ENCODE measurements at regions not wholly inside any gene's neighbourhood (a gene's known extent, or its start where the extent isn't known, plus 50 kb on each side); places are given as distances from the start of the nearest gene placed in this dataset.

DNA sequence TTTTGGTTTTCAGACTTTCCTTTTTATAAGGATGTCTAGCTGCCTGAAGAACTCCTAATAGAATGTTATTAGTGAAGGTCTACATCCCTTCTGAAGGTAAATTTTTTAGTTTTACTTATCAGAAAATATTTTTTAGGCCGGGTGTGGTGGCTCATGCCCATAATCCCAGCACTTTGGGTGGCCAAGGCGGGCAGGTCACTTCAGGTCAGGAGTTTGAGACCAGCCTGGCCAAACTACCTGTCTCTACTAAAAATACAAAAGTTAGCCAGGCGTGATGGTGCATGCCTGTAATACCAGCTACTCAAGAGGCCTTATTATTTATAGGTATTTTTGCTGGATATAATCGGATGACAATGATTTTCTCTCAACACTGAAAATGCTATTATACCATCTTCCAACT is 181.9 kb upstream of the KCNK2 start:
- TF ChIP-seq YY1 (IDR thresholded peaks at IDR 0.05; ENCODE audit: low read depth) (no peak), EGR1 (IDR thresholded peaks at IDR 0.05) (no peak), EP300 (IDR thresholded peaks at IDR 0.05; ENCODE audit: borderline replicate concordance) (no peak)
- TF ChIP-seq, protein P1, sequence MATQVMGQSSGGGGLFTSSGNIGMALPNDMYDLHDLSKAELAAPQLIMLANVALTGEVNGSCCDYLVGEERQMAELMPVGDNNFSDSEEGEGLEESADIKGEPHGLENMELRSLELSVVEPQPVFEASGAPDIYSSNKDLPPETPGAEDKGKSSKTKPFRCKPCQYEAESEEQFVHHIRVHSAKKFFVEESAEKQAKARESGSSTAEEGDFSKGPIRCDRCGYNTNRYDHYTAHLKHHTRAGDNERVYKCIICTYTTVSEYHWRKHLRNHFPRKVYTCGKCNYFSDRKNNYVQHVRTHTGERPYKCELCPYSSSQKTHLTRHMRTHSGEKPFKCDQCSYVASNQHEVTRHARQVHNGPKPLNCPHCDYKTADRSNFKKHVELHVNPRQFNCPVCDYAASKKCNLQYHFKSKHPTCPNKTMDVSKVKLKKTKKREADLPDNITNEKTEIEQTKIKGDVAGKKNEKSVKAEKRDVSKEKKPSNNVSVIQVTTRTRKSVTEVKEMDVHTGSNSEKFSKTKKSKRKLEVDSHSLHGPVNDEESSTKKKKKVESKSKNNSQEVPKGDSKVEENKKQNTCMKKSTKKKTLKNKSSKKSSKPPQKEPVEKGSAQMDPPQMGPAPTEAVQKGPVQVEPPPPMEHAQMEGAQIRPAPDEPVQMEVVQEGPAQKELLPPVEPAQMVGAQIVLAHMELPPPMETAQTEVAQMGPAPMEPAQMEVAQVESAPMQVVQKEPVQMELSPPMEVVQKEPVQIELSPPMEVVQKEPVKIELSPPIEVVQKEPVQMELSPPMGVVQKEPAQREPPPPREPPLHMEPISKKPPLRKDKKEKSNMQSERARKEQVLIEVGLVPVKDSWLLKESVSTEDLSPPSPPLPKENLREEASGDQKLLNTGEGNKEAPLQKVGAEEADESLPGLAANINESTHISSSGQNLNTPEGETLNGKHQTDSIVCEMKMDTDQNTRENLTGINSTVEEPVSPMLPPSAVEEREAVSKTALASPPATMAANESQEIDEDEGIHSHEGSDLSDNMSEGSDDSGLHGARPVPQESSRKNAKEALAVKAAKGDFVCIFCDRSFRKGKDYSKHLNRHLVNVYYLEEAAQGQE (IDR thresholded peaks at IDR 0.05; ENCODE audit: low read depth) = no peak

Data from Ishikawa (cell line).